HL-60 (cell line): ENCODE measurements at regions not wholly inside any gene's neighbourhood (a gene's known extent, or its start where the extent isn't known, plus 50 kb on each side); places are given as distances from the start of the nearest gene placed in this dataset.

Source experiments
- DNase-seq, 2 experiments: peaks; one replicate each; pipeline ENCODE4 v3.0.0-alpha.2; 2010 to 2020; ENCODE audit warnings: low read depth in 1 of 2, low spot score in 1 of 2
- H3K27ac ChIP-seq: fragments of 250-450 bp; sonication (Bioruptor Pico); replicated peaks from 2 replicates; pipeline ENCODE4 v1.5.1; 2020; ENCODE audit warnings: mild to moderate bottlenecking, moderate library complexity
- H3K27me3 ChIP-seq: fragments of 250-450 bp; sonication (Bioruptor Pico); 2 replicates; pipeline ENCODE4 v1.5.1; 2021; ENCODE audit warnings: mild to moderate bottlenecking, moderate library complexity; ENCODE audit not compliant: insufficient read depth, poor library complexity, severe bottlenecking
- H3K4me3 ChIP-seq: replicated peaks from 2 replicates; pipeline ENCODE4 v1.5.1; 2011; ENCODE audit warnings: mild to moderate bottlenecking, control low read depth, low read length; ENCODE audit not compliant: insufficient read depth
- GABPA ChIP-seq: IDR thresholded peaks from 2 replicates; pipeline ENCODE4 v1.6.1; 2012; ENCODE audit warnings: low read depth
- POLR2AphosphoS5 ChIP-seq: IDR thresholded peaks from 2 replicates; pipeline ENCODE4 v1.6.1; 2012; ENCODE audit warnings: low read depth
- REST ChIP-seq: IDR thresholded peaks from 2 replicates; pipeline ENCODE4 v1.6.1; 2012; ENCODE audit warnings: low read depth; ENCODE audit not compliant: insufficient replicate concordance
- SPI1 ChIP-seq: IDR thresholded peaks from 2 replicates; pipeline ENCODE4 v1.6.1; 2012; ENCODE audit warnings: low read depth, mild to moderate bottlenecking, borderline replicate concordance
- TF ChIP-seq, protein P1 (sequence below): IDR thresholded peaks from one replicate; pipeline ENCODE4 v1.5.1; 2011; ENCODE audit warnings: low read length, control low read depth, inconsistent platforms; ENCODE audit not compliant: insufficient read depth

DNA sequence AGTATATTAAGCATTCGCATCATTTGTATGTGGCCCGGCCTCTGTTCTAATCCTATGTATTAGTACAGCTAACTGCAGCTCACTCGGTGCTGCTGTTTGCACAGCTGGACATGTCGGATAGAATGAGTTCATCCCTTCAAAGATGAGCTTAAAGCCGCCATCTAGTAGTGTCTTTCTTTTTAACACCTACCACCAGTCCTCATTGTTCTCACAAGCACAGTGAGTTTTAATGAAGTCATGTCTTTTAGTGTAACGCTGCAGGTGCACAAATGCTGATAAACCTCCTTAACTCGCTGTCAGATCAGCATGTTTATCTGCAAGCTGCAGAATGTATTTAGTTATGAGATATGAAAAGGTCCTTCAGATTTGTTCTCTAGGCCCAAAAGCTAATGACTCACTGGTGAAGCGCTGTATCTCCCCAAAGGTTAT, 247.5 kb downstream of the MTERF1 start:
- TF ChIP-seq, protein P1, sequence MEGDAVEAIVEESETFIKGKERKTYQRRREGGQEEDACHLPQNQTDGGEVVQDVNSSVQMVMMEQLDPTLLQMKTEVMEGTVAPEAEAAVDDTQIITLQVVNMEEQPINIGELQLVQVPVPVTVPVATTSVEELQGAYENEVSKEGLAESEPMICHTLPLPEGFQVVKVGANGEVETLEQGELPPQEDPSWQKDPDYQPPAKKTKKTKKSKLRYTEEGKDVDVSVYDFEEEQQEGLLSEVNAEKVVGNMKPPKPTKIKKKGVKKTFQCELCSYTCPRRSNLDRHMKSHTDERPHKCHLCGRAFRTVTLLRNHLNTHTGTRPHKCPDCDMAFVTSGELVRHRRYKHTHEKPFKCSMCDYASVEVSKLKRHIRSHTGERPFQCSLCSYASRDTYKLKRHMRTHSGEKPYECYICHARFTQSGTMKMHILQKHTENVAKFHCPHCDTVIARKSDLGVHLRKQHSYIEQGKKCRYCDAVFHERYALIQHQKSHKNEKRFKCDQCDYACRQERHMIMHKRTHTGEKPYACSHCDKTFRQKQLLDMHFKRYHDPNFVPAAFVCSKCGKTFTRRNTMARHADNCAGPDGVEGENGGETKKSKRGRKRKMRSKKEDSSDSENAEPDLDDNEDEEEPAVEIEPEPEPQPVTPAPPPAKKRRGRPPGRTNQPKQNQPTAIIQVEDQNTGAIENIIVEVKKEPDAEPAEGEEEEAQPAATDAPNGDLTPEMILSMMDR: no peak
- TF ChIP-seq SPI1 (no peak), REST (no peak), POLR2AphosphoS5 (no peak), GABPA (no peak)
- Histone ChIP-seq H3K27ac (no peak overlapping the region), H3K27me3 (no peaks in the 10 kb centered on the region), H3K4me3 (no peak overlapping the region)
- no peak for DNase-seq

DNA sequence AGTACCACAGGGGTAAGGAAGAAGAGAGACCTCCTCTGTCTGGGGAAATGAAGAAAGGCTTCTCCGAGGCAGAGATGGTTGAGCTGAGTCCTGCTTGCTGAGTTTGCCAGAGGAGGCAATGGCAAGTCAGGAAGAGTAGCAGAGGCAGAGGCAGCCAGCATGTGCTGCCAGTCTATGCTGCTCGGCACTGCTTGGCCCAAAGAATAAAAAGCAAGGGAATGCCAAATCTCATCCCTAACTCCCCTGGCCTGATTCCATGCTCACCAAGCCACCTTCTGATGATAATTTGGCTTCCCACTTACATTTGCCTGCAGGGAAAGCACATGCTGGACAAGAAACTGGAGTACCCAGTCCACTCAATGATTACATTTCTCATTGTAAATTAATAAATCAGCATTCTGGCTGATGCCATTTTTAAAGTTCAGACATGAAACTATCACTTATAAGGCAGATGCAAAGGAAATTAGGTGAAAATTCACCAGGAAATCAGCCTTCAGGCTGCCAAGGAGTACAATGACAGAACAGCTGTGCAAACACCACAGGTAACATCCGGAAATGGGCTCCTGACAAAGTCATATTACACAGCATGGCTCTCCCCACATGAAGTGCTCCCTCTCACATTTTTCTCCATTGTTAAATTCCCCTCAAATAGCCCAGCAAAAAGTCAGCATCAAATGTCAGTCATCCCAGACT, 245.9 kb downstream of the MTERF1 start:
- no peak for DNase-seq
- Histone ChIP-seq H3K27ac (no peak overlapping the region), H3K27me3 (no peaks in the 10 kb centered on the region), H3K4me3 (no peak overlapping the region)
- TF ChIP-seq SPI1 (no peak), POLR2AphosphoS5 (no peak), REST (no peak), GABPA (no peak)
- TF ChIP-seq, protein P1: no peak

GRCh38 chr7:91636129-91636724, 244.3 kb downstream of the MTERF1 start:
- peak; percentile 1 to 29 for DNase-seq
- no peak for TF ChIP-seq POLR2AphosphoS5
- TF ChIP-seq, protein P1: peak; percentile 44
- Histone ChIP-seq H3K27me3 (no peaks in the 10 kb centered on the region), H3K4me3 (no peak overlapping the region), H3K27ac (no peak overlapping the region)

- no peak overlapping the region for H3K27ac ChIP-seq
- H3K27me3 ChIP-seq: no peaks in the 10 kb centered on the region
- no peak for DNase-seq
- no peak overlapping the region for H3K4me3 ChIP-seq
- TF ChIP-seq GABPA: no peak
- TF ChIP-seq, protein P1: no peak
- TF ChIP-seq POLR2AphosphoS5: no peak
- TF ChIP-seq SPI1: no peak
- no peak for TF ChIP-seq REST
Observed at GRCh38 chr7:91636728-91637127, 243.8 kb downstream of the MTERF1 start.
